H1 (cell line): ENCODE measurements at regions not wholly inside any gene's neighbourhood (a gene's known extent, or its start where the extent isn't known, plus 50 kb on each side); places are given as distances from the start of the nearest gene placed in this dataset.

Experiments
- CTCF ChIA-PET: fragments of 300-600 bp; sonication (Branson Sonifier 250); formaldehyde crosslinking; loops from one replicate; lab custom pipeline; 2021; ENCODE audit not compliant: partially characterized antibody; lab: Charles Lee
- POLR2A ChIA-PET: fragments of 300-600 bp; sonication (Branson Sonifier 250); formaldehyde crosslinking; loops from one replicate; lab custom pipeline; 2021; ENCODE audit warnings: inconsistent platforms; ENCODE audit not compliant: partially characterized antibody; lab: Charles Lee
- DNase-seq, 2 experiments: peaks; one replicate each; pipeline versions ENCODE4 v3.0.0 to v3.0.0-alpha.2; 2010 to 2022; ENCODE audit warnings: low spot score in 2 of 2, low read depth in 1 of 2, mixed read lengths in 1 of 2
- FAIRE-seq: peaks from 2 replicates; lab custom pipeline; 2011; peaks lifted over from hg19 to GRCh38; lab: Jason Lieb, UNC
- H2AFZ ChIP-seq: 2 replicates; pipeline ENCODE4 v1.8.1; 2012; ENCODE audit warnings: low read length, inconsistent platforms
- H2AK5ac ChIP-seq: 2 replicates; pipeline ENCODE4 v1.6.1; 2013; ENCODE audit warnings: low read depth, low read length
- H2BK120ac ChIP-seq: replicated peaks from 2 replicates; pipeline ENCODE3; 2013; ENCODE audit warnings: low read depth, low read length, inconsistent platforms
- H2BK12ac ChIP-seq: 2 replicates; pipeline ENCODE4 v1.6.1; 2013; ENCODE audit warnings: low read depth, low read length
- H2BK15ac ChIP-seq: 2 replicates; pipeline ENCODE4 v1.6.1; 2013; ENCODE audit warnings: low read length
- H2BK20ac ChIP-seq: 2 replicates; pipeline ENCODE4 v1.6.1; 2013; ENCODE audit warnings: low read length
- H2BK5ac ChIP-seq: 2 replicates; pipeline ENCODE4 v1.6.1; 2013; ENCODE audit warnings: low read depth, low read length
- H3K14ac ChIP-seq: 2 replicates; pipeline ENCODE4 v1.6.1; 2013; ENCODE audit warnings: inconsistent platforms; ENCODE audit not compliant: insufficient read length
- H3K18ac ChIP-seq: 2 replicates; pipeline ENCODE4 v1.6.1; 2013; ENCODE audit warnings: low read length; ENCODE audit errors: extremely low read depth
- H3K23ac ChIP-seq: 2 replicates; pipeline ENCODE4 v1.6.1; 2013; ENCODE audit warnings: inconsistent platforms; ENCODE audit not compliant: insufficient read length
- H3K23me2 ChIP-seq: 2 replicates; pipeline ENCODE4 v1.6.1; 2013; ENCODE audit warnings: low read depth, low read length
- H3K27ac ChIP-seq: 2 replicates; pipeline ENCODE4 v1.6.1; 2011; ENCODE audit warnings: low read depth, low read length, inconsistent platforms
- H3K27me3 ChIP-seq, 4 experiments: replicated peaks in 1 of 4; 1 replicate in 1 of 4; 2 replicates in 3 of 4; pipeline versions ENCODE4 v1.6.1 to v1.8.1; 2011 to 2013; ENCODE audit warnings: low read length in 3 of 4, mild to moderate bottlenecking in 3 of 4, inconsistent platforms in 2 of 4, mixed read lengths in 2 of 4, moderate library complexity in 1 of 4; ENCODE audit not compliant: control insufficient read depth in 3 of 4, insufficient read depth in 3 of 4; ENCODE audit errors: extremely low read depth in 1 of 4
- H3K36me3 ChIP-seq, 4 experiments: 2 replicates each; pipeline versions ENCODE4 v1.6.1 to v1.8.1; 2011 to 2013; ENCODE audit warnings: mild to moderate bottlenecking in 4 of 4, low read length in 3 of 4, moderate library complexity in 2 of 4, control low read depth in 1 of 4, inconsistent platforms in 1 of 4; ENCODE audit not compliant: insufficient read depth in 4 of 4, control insufficient read depth in 2 of 4
- H3K4ac ChIP-seq: replicated peaks from 2 replicates; pipeline ENCODE3; 2013; ENCODE audit warnings: low read length, low read depth, mixed read lengths, inconsistent platforms; ENCODE audit not compliant: insufficient read length
- H3K4me1 ChIP-seq, 4 experiments: replicated peaks in 1 of 4; 1 replicate in 1 of 4; 2 replicates in 3 of 4; pipeline versions ENCODE4 v1.6.1 to v1.8.1; 2011 to 2013; ENCODE audit warnings: low read length in 3 of 4, inconsistent platforms in 2 of 4, mixed read lengths in 1 of 4; ENCODE audit not compliant: insufficient read depth in 4 of 4, control insufficient read depth in 3 of 4
- H3K4me2 ChIP-seq, 2 experiments: 2 replicates each; pipeline versions ENCODE4 v1.6.1 to v1.8.1; 2011 to 2013; ENCODE audit warnings: low read depth in 2 of 2, low read length in 2 of 2, control low read depth in 1 of 2, inconsistent platforms in 1 of 2, mild to moderate bottlenecking in 1 of 2; ENCODE audit not compliant: insufficient read depth in 1 of 2
- H3K4me3 ChIP-seq, 4 experiments: fragments of 200-600, 300-600 bp in 1 of 4; sonication (generic), shearing (Covaris generic), sonication (Bioruptor Twin) in 1 of 4; 2 replicates each; pipeline versions ENCODE4 v1.5.1 to v1.8.1; 2011 to 2016; ENCODE audit warnings: low read length in 4 of 4, low read depth in 3 of 4, control low read depth in 2 of 4, inconsistent platforms in 2 of 4, mild to moderate bottlenecking in 2 of 4, mixed read lengths in 1 of 4, moderate library complexity in 1 of 4; ENCODE audit not compliant: insufficient read depth in 2 of 4; ENCODE audit errors: extremely low read depth in 1 of 4
- H3K56ac ChIP-seq: replicated peaks from 2 replicates; pipeline ENCODE3; 2013; ENCODE audit warnings: low read depth, mild to moderate bottlenecking, mixed read lengths, low read length, inconsistent platforms; ENCODE audit not compliant: insufficient read length
- H3K79me1 ChIP-seq: 2 replicates; pipeline ENCODE4 v1.6.1; 2013; ENCODE audit warnings: low read depth, low read length, control low read depth
- H3K79me2 ChIP-seq, 2 experiments: 2 replicates each; pipeline versions ENCODE4 v1.6.1 to v1.8.1; 2012 to 2013; ENCODE audit warnings: low read length in 2 of 2, mild to moderate bottlenecking in 2 of 2, inconsistent platforms in 1 of 2; ENCODE audit not compliant: insufficient read depth in 2 of 2, control insufficient read depth in 1 of 2
- H3K9ac ChIP-seq, 4 experiments: replicated peaks in 1 of 4; 1 replicate in 1 of 4; 2 replicates in 3 of 4; pipeline versions ENCODE4 v1.6.1 to v1.8.1; 2011 to 2013; ENCODE audit warnings: low read depth in 3 of 4, low read length in 3 of 4, control low read depth in 2 of 4, mild to moderate bottlenecking in 2 of 4, moderate library complexity in 2 of 4, inconsistent platforms in 1 of 4; ENCODE audit errors: extremely low read depth in 1 of 4
- H3K9me3 ChIP-seq, 2 experiments: 2 replicates each; pipeline versions ENCODE4 v1.6.1 to v1.8.1; 2012 to 2013; ENCODE audit warnings: mild to moderate bottlenecking in 2 of 2, moderate library complexity in 2 of 2, control low read depth in 1 of 2, inconsistent platforms in 1 of 2, low read depth in 1 of 2, low read length in 1 of 2, mixed read lengths in 1 of 2; ENCODE audit not compliant: insufficient read depth in 2 of 2
- H4K20me1 ChIP-seq, 2 experiments: replicated peaks in 1 of 2; 2 replicates each; pipeline versions ENCODE3 to v1.8.1; 2011 to 2013; ENCODE audit warnings: inconsistent platforms in 2 of 2, low read length in 2 of 2, mild to moderate bottlenecking in 1 of 2; ENCODE audit not compliant: insufficient read depth in 2 of 2, control insufficient read depth in 1 of 2
- H4K5ac ChIP-seq: 2 replicates; pipeline ENCODE4 v1.6.1; 2013; ENCODE audit warnings: low read length, low read depth, mixed read lengths, inconsistent platforms; ENCODE audit not compliant: insufficient read length
- H4K8ac ChIP-seq: 2 replicates; pipeline ENCODE4 v1.8.0; 2013; ENCODE audit warnings: mild to moderate bottlenecking, moderate library complexity, low read length, inconsistent platforms; ENCODE audit not compliant: insufficient read depth; ENCODE audit errors: extremely low read depth
- H4K91ac ChIP-seq: replicated peaks from 2 replicates; pipeline ENCODE3; 2013; ENCODE audit warnings: low read length, mixed read lengths, inconsistent platforms; ENCODE audit not compliant: insufficient read length
- SIRT6 ChIP-seq: IDR thresholded peaks from one replicate; pipeline ENCODE4 v1.7.1; 2012; ENCODE audit warnings: low read length, inconsistent platforms
- SUZ12 ChIP-seq: fragments of 200-600 bp; sonication (generic); IDR thresholded peaks from 2 replicates; pipeline ENCODE4 v1.6.1; 2012; ENCODE audit warnings: mild to moderate bottlenecking, inconsistent platforms, low read length, moderate library complexity, mixed read lengths
- WGBS, 2 experiments: shearing (Covaris generic) in 1 of 2; methylation state at CpG; one replicate each; pipeline versions ENCODE4 v1.1.6 to v1.1.7; 2013 to 2015; ENCODE audit warnings: low lambda C conversion rate in 2 of 2, mixed read lengths in 2 of 2, inconsistent platforms in 1 of 2, low coverage in 1 of 2, missing lambda C conversion rate in 1 of 2; ENCODE audit not compliant: insufficient replicate concordance in 2 of 2, insufficient coverage in 1 of 2, insufficient read length in 1 of 2; ENCODE audit errors: extremely low coverage in 1 of 2, missing lambda C conversion rate in 1 of 2; 5-methylcytosine and 5-hydroxymethylcytosine counted together

GRCh38 chr9:86825299-86825698 is 122.0 kb downstream of the GAS1 start:
- no peak overlapping the region for H3K27ac ChIP-seq
- H3K79me1 ChIP-seq: no peaks in the 10 kb centered on the region
- CTCF ChIA-PET: no interaction called here
- no peaks in the 10 kb centered on the region for H4K20me1 ChIP-seq
- no peak overlapping the region for H2BK120ac ChIP-seq
- H2BK20ac ChIP-seq: no peak overlapping the region
- H3K56ac ChIP-seq: no peak overlapping the region
- no peak overlapping the region for H3K4me2 ChIP-seq
- 100% methylated on average over 2 of the region's 2 CpGs; no CpG with 5 or more reads in 1 of the 2 experiments for WGBS, 2 experiments
- H4K8ac ChIP-seq: no peak overlapping the region
- no peak overlapping the region for H3K18ac ChIP-seq
- no peak overlapping the region for H2BK12ac ChIP-seq
- no peaks in the 10 kb centered on the region for H3K79me2 ChIP-seq
- no peaks in the 10 kb centered on the region for H3K27me3 ChIP-seq
- DNase-seq: no peak
- 0 out of 4 replicates have a peak, but pooled peaks cover 0 to 2% of the 10 kb centered on the region in 2 experiments for H3K9me3 ChIP-seq
- no peak overlapping the region for H4K5ac ChIP-seq
- H3K4me3 ChIP-seq: no peak overlapping the region
- H3K9ac ChIP-seq: no peak overlapping the region
- TF ChIP-seq SUZ12: no peak
- TF ChIP-seq SIRT6: no peak
- H2BK15ac ChIP-seq: no peak overlapping the region
- H3K23ac ChIP-seq: no peak overlapping the region
- no peak overlapping the region for H4K91ac ChIP-seq
- no peak for FAIRE-seq
- no peak overlapping the region for H2BK5ac ChIP-seq
- H3K4me1 ChIP-seq: peaks cover 3 to 6% (median 3%) of the 10 kb centered on the region in 4 experiments; a peak in 5 of 7 replicates
- no peaks in the 10 kb centered on the region for H3K36me3 ChIP-seq
- no peaks in the 10 kb centered on the region for H3K23me2 ChIP-seq
- no peak overlapping the region for H3K14ac ChIP-seq
- no peak overlapping the region for H2AK5ac ChIP-seq
- POLR2A ChIA-PET: no interaction called here
- H2AFZ ChIP-seq: no peak overlapping the region
- H3K4ac ChIP-seq: no peak overlapping the region
